GM18505 (cell line): ENCODE measurements at regions not wholly inside any gene's neighbourhood (a gene's known extent, or its start where the extent isn't known, plus 50 kb on each side); places are given as distances from the start of the nearest gene placed in this dataset.

Source experiments
- ATAC-seq: cut with Tn5 transposase; IDR thresholded peaks from one replicate; pipeline ENCODE4 v1.9.1; 2021; ENCODE audit not compliant: unreplicated experiment
- POLR2A ChIP-seq: IDR thresholded peaks from 4 replicates; pipeline ENCODE4 v1.6.1; 2011; ENCODE audit warnings: borderline replicate concordance; ENCODE audit not compliant: insufficient read depth, insufficient read length; ENCODE audit errors: extremely low read depth

DNA sequence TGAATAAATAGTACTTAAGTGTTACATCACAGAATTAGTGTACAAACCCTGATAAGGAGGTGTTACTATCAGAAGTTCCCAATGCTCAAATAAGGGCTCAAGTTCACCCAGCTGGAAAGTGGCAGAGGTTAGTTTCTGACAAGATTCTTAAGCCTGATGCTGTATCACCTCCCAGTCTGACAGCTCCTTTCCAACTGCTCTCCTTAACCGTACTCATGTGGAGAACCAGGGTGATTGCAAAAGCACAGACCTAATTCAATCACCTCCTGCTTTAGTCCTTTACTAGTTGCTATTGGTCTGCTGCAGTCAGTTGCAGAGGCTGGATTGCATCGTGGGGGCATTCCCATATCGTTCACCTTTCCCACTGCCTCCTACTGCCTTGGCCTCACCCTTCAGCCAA lies 100.4 kb upstream of the ZNF618 start:
- no peak for TF ChIP-seq POLR2A
- ATAC-seq: no peak

DNA sequence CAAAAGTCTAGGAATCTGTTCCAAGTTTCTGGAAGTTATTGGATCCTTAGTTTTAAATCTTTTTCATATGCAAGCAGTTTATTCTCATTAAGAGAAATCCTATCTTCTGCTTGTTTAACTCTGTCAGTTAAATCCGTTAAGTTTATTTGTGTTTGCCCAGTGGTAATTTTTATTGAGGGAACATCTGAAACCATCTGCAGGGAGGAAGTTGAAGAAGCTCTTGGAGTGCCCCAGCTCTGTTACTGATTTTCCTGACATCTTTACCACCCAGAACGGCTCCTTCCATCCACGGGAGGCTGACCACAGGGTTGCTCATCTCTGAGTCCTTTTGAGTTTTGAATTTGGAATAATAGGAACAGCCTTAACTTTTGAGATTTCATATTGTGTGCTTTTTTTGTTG lies 99.9 kb upstream of the ZNF618 start:
- ATAC-seq: no peak
- TF ChIP-seq POLR2A: no peak

DNA sequence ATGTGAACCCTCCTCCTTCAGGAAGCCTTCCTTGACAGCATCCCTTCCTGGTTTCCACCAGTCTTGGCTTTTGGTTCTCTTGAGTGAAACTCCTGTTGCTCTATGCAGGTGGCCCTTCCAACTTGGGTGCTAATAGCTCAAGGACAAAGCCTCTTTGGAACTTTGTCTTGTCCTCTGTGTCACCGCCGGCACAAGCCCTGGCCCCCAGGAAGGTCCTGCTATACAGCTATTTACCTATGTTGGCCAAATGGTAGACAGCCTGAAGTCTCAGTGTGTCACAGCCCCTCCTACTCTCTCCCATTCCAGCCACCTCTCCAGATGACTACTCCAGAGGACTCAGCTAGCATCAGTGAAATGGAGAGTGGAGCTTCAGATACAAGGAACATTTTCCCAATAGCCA lies 94.7 kb upstream of the ZNF618 start:
- ATAC-seq: no peak
- no peak for TF ChIP-seq POLR2A

DNA sequence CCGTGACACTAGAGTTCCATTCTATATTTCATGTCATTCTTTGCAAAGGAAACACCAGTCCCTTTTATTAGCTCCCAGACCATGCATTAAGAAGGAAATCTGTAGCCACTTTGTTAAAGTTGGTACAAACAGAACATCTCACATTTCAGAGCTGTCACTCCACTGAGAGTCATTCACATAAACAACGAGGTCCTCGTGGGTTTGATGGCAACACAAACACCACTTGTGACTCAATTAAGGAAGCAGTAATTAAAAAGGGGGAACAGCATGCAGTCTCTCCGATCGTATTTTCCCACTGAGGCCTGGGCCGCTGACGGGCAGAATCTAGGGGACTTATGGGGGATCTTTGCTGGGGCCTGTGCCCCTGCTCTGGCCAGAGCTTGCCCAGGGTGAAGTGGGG lies 94.2 kb upstream of the ZNF618 start:
- ATAC-seq: no peak
- TF ChIP-seq POLR2A: no peak

DNA sequence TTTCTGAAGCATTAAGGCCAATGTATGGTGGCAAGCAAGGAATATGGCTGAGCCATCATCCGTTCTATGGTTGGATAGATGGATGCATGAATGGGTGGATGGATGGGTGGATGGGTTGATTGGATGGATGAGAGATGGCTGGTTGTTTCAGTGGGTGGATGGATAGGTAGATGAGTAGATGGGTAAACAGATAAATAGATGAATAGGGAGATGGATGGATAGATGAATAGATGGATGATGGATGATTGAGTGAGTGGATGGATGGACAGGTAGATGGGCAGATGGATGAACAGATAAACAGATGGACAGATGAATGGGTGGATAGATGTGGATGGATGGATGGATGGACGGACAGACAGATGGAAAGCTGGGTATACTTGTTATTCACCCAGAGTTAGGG lies 92.6 kb upstream of the ZNF618 start:
- ATAC-seq: no peak
- no peak for TF ChIP-seq POLR2A

DNA sequence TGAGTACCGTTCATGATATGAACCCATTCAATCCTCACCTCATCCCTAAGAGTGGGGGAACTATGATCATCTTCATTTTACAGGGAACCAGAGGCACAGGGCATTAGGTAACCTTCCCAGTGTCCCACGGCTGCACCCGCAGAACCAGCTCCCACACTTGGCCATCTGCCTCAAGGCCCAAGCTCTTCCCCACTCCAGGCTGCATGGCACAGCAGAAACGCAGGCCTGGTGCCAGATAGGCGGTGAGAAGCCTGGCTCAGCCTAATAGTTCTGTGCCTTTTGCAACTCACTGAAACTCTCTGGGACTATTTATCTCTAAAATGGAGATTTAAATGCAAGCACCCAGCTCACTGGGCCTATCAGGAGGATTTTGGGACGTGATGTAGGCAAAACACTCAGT lies 90.8 kb upstream of the ZNF618 start:
- TF ChIP-seq POLR2A: no peak
- ATAC-seq: no peak

DNA sequence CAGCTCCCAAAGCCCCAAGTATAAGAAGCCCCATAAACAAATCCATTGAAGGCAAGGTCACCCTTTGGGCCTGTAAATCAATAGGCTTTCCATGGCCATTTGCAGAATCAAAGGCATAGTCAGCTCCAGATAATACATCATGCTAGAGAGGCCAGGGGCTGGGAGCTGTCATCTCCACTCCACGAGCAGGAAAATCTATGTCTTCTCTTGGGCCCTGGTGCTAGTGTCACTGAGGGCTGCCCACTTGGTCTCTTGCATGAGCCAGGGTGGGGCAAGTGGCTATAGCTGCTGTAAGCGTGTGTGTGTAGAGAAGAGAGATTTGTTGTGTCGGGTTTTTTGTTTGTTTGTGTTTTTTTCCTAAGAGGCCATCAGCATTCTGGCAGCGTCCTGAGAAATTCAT lies 90.0 kb upstream of the ZNF618 start:
- no peak for TF ChIP-seq POLR2A
- ATAC-seq: no peak

DNA sequence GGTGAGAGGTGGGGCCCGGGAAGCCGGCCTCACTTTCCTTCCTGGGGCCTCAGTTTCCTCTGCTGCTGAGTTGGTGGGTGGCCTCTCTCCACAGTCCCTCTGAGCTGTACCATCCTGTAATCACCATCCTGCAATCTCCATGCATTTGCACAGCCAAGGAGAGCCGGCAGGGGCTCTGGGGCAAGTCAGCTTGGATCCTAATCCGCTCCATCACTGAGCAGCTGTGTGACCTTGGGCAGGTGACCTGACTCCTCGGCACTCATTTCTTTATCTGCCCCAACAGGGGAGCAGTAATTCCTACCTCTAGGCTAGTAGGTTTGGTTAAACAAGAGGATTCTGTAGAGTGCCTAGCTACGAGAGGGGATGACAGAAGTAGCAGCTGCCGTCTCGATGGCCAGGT lies 88.2 kb upstream of the ZNF618 start:
- no peak for TF ChIP-seq POLR2A
- no peak for ATAC-seq

DNA sequence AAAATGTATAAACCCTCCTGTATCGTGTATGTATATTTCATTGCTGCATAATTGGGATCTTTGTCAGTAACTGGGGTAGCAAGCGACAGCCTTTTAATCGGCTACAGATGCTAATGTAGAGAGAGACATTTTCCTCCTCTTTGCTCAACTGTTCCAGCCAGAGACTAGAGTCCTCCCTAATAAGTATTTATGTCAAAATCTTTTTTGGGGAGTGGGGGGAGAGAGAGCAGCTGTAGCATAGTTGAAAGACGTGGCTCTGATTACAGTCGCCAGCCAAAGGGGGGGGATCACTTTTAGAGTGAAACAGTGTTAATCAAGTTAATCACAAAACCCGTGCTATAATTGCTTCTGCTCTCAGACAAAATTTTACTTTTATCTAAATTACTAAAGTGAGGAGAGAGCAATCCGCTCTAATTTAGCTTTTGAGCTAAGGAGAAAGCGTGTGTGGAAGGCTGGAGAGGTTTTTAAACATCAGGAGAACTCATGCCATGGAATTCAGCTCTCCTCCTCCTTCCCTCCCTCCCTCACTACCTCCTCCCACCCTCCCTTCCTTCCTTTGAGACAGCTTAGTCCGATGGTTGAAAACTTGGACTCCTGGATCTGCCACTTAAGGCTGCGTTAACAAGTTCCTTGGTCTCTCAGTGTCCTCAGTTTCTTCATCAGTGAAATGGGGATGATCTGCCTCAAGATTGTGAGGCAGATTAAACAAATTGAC lies 87.3 kb upstream of the ZNF618 start:
- TF ChIP-seq POLR2A: no peak
- ATAC-seq: no peak

DNA sequence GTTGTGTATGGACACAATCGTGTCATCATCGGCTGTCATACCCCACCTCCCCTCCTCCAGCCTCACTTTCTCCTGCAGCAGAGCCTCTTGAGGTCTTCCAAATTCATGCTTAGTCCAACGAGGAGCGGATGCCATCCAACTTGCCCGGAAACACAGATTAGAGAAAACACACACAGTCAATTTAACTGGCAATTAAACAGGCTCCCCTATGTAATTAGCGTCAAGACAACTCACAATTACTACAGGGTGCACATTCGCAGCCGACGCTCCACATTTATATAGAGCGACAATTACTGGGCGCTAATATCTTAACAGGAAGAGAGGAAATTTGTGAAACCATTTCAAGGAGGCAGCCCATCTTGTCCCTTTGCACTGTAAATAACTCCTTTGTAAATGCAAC lies 86.0 kb upstream of the ZNF618 start:
- ATAC-seq: no peak
- no peak for TF ChIP-seq POLR2A

DNA sequence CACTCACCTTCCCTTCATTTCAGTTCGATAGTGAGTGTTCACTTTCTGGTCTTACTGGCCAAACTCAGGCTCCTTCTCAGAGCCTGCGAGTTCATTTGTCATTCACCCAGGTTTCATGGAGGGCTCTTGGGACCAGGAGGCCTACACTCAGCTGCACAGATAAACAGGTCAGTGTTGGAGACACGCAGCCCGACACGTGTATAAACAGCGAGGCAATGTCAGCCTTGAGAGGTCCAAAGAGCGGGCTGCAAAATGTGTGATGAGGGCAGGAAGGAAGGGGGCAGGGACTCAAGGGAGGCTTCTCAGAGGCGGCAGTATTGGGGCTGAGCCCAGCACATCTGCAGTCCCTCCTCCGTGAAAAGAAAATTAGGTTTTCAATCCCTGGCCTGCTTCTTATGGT lies 82.6 kb upstream of the ZNF618 start:
- ATAC-seq: no peak
- TF ChIP-seq POLR2A: no peak

DNA sequence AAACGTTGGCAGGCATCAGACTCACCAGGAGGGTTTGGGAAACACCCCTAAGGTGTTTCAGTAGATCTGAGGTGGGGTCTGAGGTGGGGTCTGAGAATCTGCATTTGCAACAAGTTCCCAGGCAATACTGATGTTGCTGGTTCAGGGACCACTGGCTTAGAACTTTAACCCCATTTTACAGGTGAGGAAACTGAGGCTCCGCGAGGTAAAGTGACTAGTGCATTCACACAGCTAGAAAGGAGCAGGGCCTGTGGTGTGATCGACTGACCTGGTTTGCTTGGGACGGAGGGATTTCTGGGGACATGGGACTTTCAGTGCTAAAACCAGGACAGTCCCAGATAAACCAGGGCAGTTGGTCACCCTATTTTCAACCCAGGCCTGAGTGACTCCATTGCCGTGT lies 81.4 kb upstream of the ZNF618 start:
- no peak for ATAC-seq
- no peak for TF ChIP-seq POLR2A

DNA sequence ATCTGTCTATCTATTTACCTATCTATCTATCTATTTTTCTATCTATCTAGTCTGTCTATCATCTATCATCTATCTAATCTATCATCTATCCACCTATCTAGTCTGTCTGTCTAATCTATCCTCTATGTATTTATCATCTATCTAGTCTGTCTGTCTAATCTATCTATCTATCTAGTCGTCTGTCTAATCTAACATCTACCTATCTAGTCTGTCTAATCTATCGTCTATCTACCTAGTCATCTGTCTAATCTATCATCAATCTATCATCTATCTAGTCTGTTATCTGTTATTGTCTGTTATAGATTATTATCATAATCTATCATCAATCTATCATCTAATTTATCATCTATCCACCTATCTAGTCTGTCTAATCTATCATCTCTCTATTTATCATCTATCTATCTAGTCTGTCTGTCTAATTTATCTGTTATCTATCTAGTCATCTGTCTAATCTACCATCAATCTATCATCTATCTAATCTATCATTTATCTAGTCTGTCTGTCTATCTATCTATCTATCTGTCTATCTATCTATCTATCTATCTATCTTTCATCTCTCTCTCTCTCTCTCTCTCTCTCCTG lies 80.2 kb upstream of the ZNF618 start:
- ATAC-seq: no peak
- no peak for TF ChIP-seq POLR2A

DNA sequence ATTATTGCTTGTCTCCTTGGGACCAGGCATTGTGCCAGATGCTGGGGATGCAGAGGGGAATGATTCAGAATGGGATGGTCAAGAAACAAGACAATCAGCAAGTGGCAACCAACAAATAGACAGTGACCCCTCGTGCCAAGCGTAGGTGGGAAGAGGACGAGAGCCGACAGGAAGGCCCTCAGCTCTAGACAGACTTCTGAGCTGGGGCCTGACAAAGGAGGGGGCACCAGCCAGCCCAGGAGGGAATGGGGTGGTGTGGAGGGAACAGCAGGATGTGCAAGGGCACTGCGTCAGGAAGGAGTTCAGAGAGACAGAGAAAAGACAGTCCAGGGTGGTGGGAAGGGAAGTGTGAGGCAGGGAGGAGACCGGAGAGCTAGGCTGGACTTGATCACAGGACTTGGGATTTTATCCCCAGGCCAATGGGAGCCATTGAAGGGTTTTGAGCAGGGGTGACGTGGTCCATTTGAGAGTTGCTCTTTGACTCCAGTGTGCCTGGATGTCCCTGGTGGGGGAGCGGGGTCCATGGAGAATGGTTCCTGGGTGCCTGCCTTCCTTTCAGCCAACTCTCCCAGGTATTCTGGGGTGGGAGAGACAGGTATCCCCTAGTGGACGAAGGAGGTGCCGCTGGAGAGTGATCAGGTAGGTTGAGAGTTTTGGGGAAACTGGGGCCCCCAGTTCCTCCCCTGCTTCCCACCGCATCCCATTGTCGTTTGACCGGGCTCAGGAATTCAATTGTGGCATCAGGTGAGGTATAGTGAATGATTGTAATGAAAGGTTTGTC lies 79.3 kb upstream of the ZNF618 start:
- ATAC-seq: no peak
- TF ChIP-seq POLR2A: no peak
